Loucy (cell line): ENCODE measurements at regions not wholly inside any gene's neighbourhood (a gene's known extent, or its start where the extent isn't known, plus 50 kb on each side); places are given as distances from the start of the nearest gene placed in this dataset.

Source experiments
- H2AFZ ChIP-seq: fragments of 200-600 bp; sonication (generic); 2 replicates; pipeline ENCODE4 v1.6.0; 2016; ENCODE audit warnings: antibody characterized with exemption, mild to moderate bottlenecking, low read length, moderate library complexity
- H3F3A ChIP-seq: fragments of 200-600 bp; 2 replicates; pipeline ENCODE4 v1.6.0; 2016; ENCODE audit warnings: antibody characterized with exemption, low read depth, mild to moderate bottlenecking
- H3K27me3 ChIP-seq: fragments of 200-600 bp; sonication (generic); 2 replicates; pipeline ENCODE4 v1.6.1; 2014; ENCODE audit warnings: low read length, mild to moderate bottlenecking; ENCODE audit not compliant: insufficient read depth, poor library complexity, severe bottlenecking
- H3K36me3 ChIP-seq: fragments of 200-600 bp; sonication (generic); 2 replicates; pipeline ENCODE4 v1.6.1; 2016; ENCODE audit warnings: low read length; ENCODE audit not compliant: insufficient read depth
- H3K4me1 ChIP-seq: fragments of 200-600 bp; sonication (generic); 2 replicates; pipeline ENCODE4 v1.5.1; 2014; ENCODE audit warnings: low read length, mild to moderate bottlenecking; ENCODE audit not compliant: insufficient read depth, poor library complexity, severe bottlenecking
- H3K4me2 ChIP-seq: fragments of 200-600 bp; sonication (generic); 2 replicates; pipeline ENCODE4 v1.6.0; 2014; ENCODE audit warnings: antibody characterized with exemption, low read length, low read depth, mild to moderate bottlenecking; ENCODE audit not compliant: poor library complexity, severe bottlenecking
- H3K4me3 ChIP-seq: fragments of 200-600 bp; sonication (generic); 2 replicates; pipeline ENCODE4 v1.5.1; 2014; ENCODE audit warnings: low read length, mild to moderate bottlenecking, mixed read lengths; ENCODE audit not compliant: poor library complexity, severe bottlenecking
- H3K79me2 ChIP-seq: fragments of 200-600 bp; sonication (generic); 2 replicates; pipeline ENCODE4 v1.6.1; 2014; ENCODE audit warnings: low read length; ENCODE audit not compliant: insufficient read depth
- H3K9ac ChIP-seq: fragments of 200-600 bp; sonication (generic); 2 replicates; pipeline ENCODE4 v1.6.0; 2014; ENCODE audit warnings: mild to moderate bottlenecking, low read depth, low read length, moderate library complexity; ENCODE audit not compliant: poor library complexity, severe bottlenecking
- H3K9me2 ChIP-seq: fragments of 200-600 bp; sonication (generic); replicated peaks from 2 replicates; pipeline ENCODE4 v1.6.1; 2016; ENCODE audit warnings: low read depth, low read length, mixed read lengths
- H3K9me3 ChIP-seq: fragments of 200-600 bp; sonication (generic); 2 replicates; pipeline ENCODE4 v1.6.1; 2014; ENCODE audit warnings: mild to moderate bottlenecking, antibody characterized with exemption, low read length, low read depth; ENCODE audit not compliant: insufficient read depth
- H4K20me1 ChIP-seq: fragments of 200-600 bp; sonication (generic); 2 replicates; pipeline ENCODE4 v1.6.0; 2014; ENCODE audit warnings: antibody characterized with exemption, low read length, mild to moderate bottlenecking; ENCODE audit not compliant: insufficient read depth, poor library complexity, severe bottlenecking
- EZH2phosphoT487 ChIP-seq: fragments of 200-600 bp; IDR thresholded peaks from 2 replicates; pipeline ENCODE4 v1.6.1; 2018; ENCODE audit warnings: antibody characterized with exemption, mild to moderate bottlenecking, moderate library complexity, borderline replicate concordance
- TF ChIP-seq, protein P1 (sequence below): fragments of 200-600 bp; sonication (generic); conservative IDR thresholded peaks from 2 replicates; pipeline ENCODE4 v1.5.1; 2014; ENCODE audit warnings: mild to moderate bottlenecking, antibody characterized with exemption, low read length

DNA sequence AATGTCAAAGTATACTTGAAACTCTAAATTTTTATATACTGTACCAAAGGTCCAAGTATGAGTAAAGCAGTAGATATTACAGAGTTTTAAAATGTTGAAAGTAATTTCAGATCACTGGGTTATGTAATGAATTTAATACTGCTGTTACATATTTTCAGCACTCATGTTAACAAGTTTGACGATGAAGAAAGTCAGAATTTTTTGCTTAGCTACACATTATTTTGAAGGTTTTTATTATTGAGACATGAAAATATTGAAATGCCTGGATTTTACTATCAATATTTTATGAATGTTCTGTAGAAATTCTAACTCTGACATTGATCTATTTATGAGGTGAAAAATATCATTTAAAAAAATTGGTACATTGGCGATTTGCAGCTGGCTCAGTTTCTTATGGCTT lies 1030.3 kb downstream of the FSCB start:
- Histone ChIP-seq H3K9ac (no peak overlapping the region), H3K36me3 (no peaks in the 10 kb centered on the region), H3K4me2 (no peak overlapping the region), H4K20me1 (no peaks in the 10 kb centered on the region), H3K9me3 (no peaks in the 10 kb centered on the region), H3K4me3 (no peak overlapping the region), H3K9me2 (no peaks in the 10 kb centered on the region), H3K27me3 (no peaks in the 10 kb centered on the region), H3F3A (no peaks in the 10 kb centered on the region), H2AFZ (no peak overlapping the region), H3K4me1 (no peaks in the 10 kb centered on the region), H3K79me2 (no peaks in the 10 kb centered on the region)
- TF ChIP-seq, protein P1, sequence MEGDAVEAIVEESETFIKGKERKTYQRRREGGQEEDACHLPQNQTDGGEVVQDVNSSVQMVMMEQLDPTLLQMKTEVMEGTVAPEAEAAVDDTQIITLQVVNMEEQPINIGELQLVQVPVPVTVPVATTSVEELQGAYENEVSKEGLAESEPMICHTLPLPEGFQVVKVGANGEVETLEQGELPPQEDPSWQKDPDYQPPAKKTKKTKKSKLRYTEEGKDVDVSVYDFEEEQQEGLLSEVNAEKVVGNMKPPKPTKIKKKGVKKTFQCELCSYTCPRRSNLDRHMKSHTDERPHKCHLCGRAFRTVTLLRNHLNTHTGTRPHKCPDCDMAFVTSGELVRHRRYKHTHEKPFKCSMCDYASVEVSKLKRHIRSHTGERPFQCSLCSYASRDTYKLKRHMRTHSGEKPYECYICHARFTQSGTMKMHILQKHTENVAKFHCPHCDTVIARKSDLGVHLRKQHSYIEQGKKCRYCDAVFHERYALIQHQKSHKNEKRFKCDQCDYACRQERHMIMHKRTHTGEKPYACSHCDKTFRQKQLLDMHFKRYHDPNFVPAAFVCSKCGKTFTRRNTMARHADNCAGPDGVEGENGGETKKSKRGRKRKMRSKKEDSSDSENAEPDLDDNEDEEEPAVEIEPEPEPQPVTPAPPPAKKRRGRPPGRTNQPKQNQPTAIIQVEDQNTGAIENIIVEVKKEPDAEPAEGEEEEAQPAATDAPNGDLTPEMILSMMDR, result no peak
- no peak for TF ChIP-seq EZH2phosphoT487

DNA sequence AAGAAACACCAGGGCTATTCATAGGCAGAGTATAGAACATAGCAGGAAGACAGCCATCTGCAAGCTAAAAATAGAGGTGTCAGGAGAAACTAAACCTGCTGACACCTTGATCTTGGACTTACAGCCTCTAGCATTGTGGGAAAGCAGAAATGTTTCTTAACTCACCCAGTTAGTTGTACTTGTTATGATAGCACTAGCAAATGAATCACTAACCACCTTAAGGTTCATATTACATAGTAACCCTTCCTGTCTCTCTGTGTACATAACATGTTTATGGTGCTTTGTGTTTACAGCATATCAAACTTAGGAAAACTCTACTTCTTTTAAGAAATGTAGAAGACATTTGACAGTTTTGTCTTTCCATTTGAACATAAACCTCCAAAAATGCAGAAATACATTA lies 1031.3 kb downstream of the FSCB start:
- Histone ChIP-seq H3K36me3 (no peaks in the 10 kb centered on the region), H4K20me1 (no peaks in the 10 kb centered on the region), H3K9ac (no peak overlapping the region), H3K27me3 (no peaks in the 10 kb centered on the region), H3K4me2 (no peak overlapping the region), H3K4me3 (no peak overlapping the region), H3F3A (no peaks in the 10 kb centered on the region), H3K9me2 (no peaks in the 10 kb centered on the region), H3K9me3 (no peaks in the 10 kb centered on the region), H3K79me2 (no peaks in the 10 kb centered on the region), H2AFZ (no peak overlapping the region), H3K4me1 (no peaks in the 10 kb centered on the region)
- TF ChIP-seq, protein P1, result no peak
- no peak for TF ChIP-seq EZH2phosphoT487

DNA sequence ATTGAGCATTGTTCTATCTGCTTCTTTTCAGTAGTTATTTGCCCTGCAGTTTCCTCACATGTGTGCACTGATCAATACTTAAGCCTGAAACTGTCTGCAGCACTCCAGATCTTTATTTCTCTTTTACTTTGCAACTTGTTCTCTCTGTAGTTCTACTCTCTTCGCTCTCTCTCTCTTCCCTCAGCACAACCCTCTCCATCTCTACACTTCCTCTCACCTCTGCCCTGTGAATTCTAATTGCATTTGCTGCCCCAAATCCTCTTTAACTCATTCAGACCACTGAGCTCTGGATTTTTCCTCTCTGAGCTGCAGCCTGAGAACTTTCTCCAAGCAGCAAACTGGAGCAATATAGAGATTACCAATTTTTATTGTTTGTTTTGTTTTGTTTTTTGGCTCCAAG lies 1035.5 kb downstream of the FSCB start:
- Histone ChIP-seq H3K36me3 (no peaks in the 10 kb centered on the region), H3K79me2 (no peaks in the 10 kb centered on the region), H3K4me3 (no peak overlapping the region), H3K4me2 (no peak overlapping the region), H3K9me2 (no peaks in the 10 kb centered on the region), H3K4me1 (no peaks in the 10 kb centered on the region), H3K9ac (no peak overlapping the region), H4K20me1 (no peaks in the 10 kb centered on the region), H3F3A (no peaks in the 10 kb centered on the region), H3K9me3 (no peaks in the 10 kb centered on the region), H3K27me3 (no peaks in the 10 kb centered on the region), H2AFZ (no peak overlapping the region)
- TF ChIP-seq EZH2phosphoT487, result no peak
- TF ChIP-seq, protein P1, result no peak
